DOHH2 (cell line): ENCODE measurements at regions not wholly inside any gene's neighbourhood (a gene's known extent, or its start where the extent isn't known, plus 50 kb on each side); places are given as distances from the start of the nearest gene placed in this dataset.

Source experiments
- H3F3A ChIP-seq: fragments of 200-600 bp; sonication (generic), shearing (Covaris generic); 2 replicates; pipeline ENCODE4 v1.6.0; 2016; ENCODE audit warnings: antibody characterized with exemption, mild to moderate bottlenecking; ENCODE audit not compliant: control insufficient read depth, insufficient read depth
- H3K27ac ChIP-seq: fragments of 200-600 bp; sonication (generic); 2 replicates; pipeline ENCODE4 v1.5.1; 2014; ENCODE audit warnings: low read depth, mild to moderate bottlenecking, low read length, moderate library complexity
- H3K27me3 ChIP-seq: fragments of 200-600 bp; sonication (generic); 2 replicates; pipeline ENCODE4 v1.6.1; 2014; ENCODE audit warnings: mild to moderate bottlenecking, low read length, mixed read lengths; ENCODE audit not compliant: control insufficient read depth
- H3K36me3 ChIP-seq: fragments of 200-600 bp; sonication (generic); 2 replicates; pipeline ENCODE4 v1.6.1; 2014; ENCODE audit warnings: mild to moderate bottlenecking, low read length, moderate library complexity, mixed read lengths; ENCODE audit not compliant: control insufficient read depth
- H3K4me1 ChIP-seq: fragments of 200-600 bp; sonication (generic); 2 replicates; pipeline ENCODE4 v1.6.1; 2014; ENCODE audit warnings: mild to moderate bottlenecking, low read length, mixed read lengths; ENCODE audit not compliant: control insufficient read depth
- H3K4me2 ChIP-seq: fragments of 200-600 bp; sonication (generic); 2 replicates; pipeline ENCODE4 v1.6.0; 2014; ENCODE audit warnings: mild to moderate bottlenecking, low read length, moderate library complexity
- H3K4me3 ChIP-seq: fragments of 200-600 bp; sonication (generic); 2 replicates; pipeline ENCODE4 v1.5.1; 2014; ENCODE audit warnings: mild to moderate bottlenecking, low read length, mixed read lengths
- H3K79me2 ChIP-seq: fragments of 200-600 bp; sonication (generic); 2 replicates; pipeline ENCODE4 v1.6.1; 2014; ENCODE audit warnings: mild to moderate bottlenecking, low read length, mixed read lengths; ENCODE audit not compliant: control insufficient read depth
- H3K9me2 ChIP-seq: fragments of 200-600 bp; sonication (generic); replicated peaks from 2 replicates; pipeline ENCODE4 v1.6.1; 2014; ENCODE audit warnings: mild to moderate bottlenecking, low read length, mixed read lengths; ENCODE audit not compliant: control insufficient read depth
- H3K9me3 ChIP-seq: fragments of 200-600 bp; sonication (generic); 2 replicates; pipeline ENCODE4 v1.6.1; 2014; ENCODE audit warnings: antibody characterized with exemption, low read length, mixed read lengths; ENCODE audit not compliant: control insufficient read depth, insufficient read depth
- H4K20me1 ChIP-seq: fragments of 200-600 bp; sonication (generic); 2 replicates; pipeline ENCODE4 v1.6.0; 2014; ENCODE audit warnings: low read depth, mild to moderate bottlenecking, antibody characterized with exemption, low read length, moderate library complexity; ENCODE audit not compliant: control insufficient read depth, insufficient read depth
- EZH2phosphoT487 ChIP-seq: fragments of 200-600 bp; sonication (generic); IDR thresholded peaks from 2 replicates; pipeline ENCODE4 v1.6.1; 2017; ENCODE audit warnings: borderline replicate concordance, mild to moderate bottlenecking, antibody characterized with exemption, low read length, moderate library complexity, mixed read lengths
- TF ChIP-seq, protein P1 (sequence below): fragments of 200-600 bp; sonication (generic); IDR thresholded peaks from one replicate; pipeline ENCODE4 v1.5.1; 2014; ENCODE audit warnings: antibody characterized with exemption, mild to moderate bottlenecking, low read depth, low read length; ENCODE audit not compliant: poor library complexity, severe bottlenecking

GRCh38 chr10:62562101-62562500 lies 187.9 kb downstream of the ZNF365 start:
- no peaks in the 10 kb centered on the region for H3K4me1 ChIP-seq
- no peaks in the 10 kb centered on the region for H3F3A ChIP-seq
- no peak overlapping the region for H3K27ac ChIP-seq
- no peak overlapping the region for H3K4me3 ChIP-seq
- H3K27me3 ChIP-seq: peaks cover 4% of the 10 kb centered on the region; the same call in 1 of the 2 replicates
- H3K79me2 ChIP-seq: no peaks in the 10 kb centered on the region
- no peak overlapping the region for H3K4me2 ChIP-seq
- H3K9me2 ChIP-seq: no peaks in the 10 kb centered on the region
- no peaks in the 10 kb centered on the region for H3K9me3 ChIP-seq
- no peaks in the 10 kb centered on the region for H3K36me3 ChIP-seq
- TF ChIP-seq, protein P1, sequence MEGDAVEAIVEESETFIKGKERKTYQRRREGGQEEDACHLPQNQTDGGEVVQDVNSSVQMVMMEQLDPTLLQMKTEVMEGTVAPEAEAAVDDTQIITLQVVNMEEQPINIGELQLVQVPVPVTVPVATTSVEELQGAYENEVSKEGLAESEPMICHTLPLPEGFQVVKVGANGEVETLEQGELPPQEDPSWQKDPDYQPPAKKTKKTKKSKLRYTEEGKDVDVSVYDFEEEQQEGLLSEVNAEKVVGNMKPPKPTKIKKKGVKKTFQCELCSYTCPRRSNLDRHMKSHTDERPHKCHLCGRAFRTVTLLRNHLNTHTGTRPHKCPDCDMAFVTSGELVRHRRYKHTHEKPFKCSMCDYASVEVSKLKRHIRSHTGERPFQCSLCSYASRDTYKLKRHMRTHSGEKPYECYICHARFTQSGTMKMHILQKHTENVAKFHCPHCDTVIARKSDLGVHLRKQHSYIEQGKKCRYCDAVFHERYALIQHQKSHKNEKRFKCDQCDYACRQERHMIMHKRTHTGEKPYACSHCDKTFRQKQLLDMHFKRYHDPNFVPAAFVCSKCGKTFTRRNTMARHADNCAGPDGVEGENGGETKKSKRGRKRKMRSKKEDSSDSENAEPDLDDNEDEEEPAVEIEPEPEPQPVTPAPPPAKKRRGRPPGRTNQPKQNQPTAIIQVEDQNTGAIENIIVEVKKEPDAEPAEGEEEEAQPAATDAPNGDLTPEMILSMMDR: no peak
- TF ChIP-seq EZH2phosphoT487: no peak
- no peaks in the 10 kb centered on the region for H4K20me1 ChIP-seq

DNA sequence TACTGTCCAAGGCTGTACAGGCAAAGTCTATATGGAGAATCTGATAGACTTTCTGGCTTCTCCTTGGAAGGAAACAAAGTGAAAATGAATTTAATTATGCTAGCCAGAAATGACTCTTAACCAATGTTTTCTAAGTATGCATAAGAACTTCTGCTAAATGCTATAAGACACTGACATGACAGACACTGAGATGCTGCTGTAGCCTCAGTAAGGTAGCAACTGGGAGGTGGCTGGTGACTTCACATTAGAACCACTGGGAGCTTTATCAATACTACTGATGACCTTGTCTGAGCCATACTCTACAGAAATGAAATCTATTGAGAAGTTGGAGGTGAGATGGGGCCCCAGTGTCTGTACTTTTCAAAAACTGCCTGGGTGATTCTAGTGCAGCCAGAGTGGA lies 188.6 kb downstream of the ZNF365 start:
- Histone ChIP-seq H3F3A (no peaks in the 10 kb centered on the region), H3K4me3 (no peak overlapping the region), H3K27me3 (peaks cover 4% of the 10 kb centered on the region; the same call in 1 of the 2 replicates), H4K20me1 (no peaks in the 10 kb centered on the region), H3K4me1 (no peaks in the 10 kb centered on the region), H3K79me2 (no peaks in the 10 kb centered on the region), H3K9me2 (no peaks in the 10 kb centered on the region), H3K27ac (no peak overlapping the region), H3K9me3 (no peaks in the 10 kb centered on the region), H3K4me2 (no peak overlapping the region), H3K36me3 (no peaks in the 10 kb centered on the region)
- TF ChIP-seq, protein P1: no peak
- TF ChIP-seq EZH2phosphoT487: no peak

- Histone ChIP-seq H3K9me3 (no peaks in the 10 kb centered on the region), H3K27ac (no peak overlapping the region), H3K4me3 (no peak overlapping the region), H3K9me2 (no peaks in the 10 kb centered on the region), H4K20me1 (no peaks in the 10 kb centered on the region), H3F3A (no peaks in the 10 kb centered on the region), H3K4me2 (no peak overlapping the region), H3K27me3 (peaks cover 21% of the 10 kb centered on the region; the same call in 1 of the 2 replicates), H3K79me2 (no peaks in the 10 kb centered on the region), H3K4me1 (no peaks in the 10 kb centered on the region), H3K36me3 (no peaks in the 10 kb centered on the region)
- TF ChIP-seq, protein P1: no peak
- no peak for TF ChIP-seq EZH2phosphoT487
These were observed 199.8 kb downstream of the ZNF365 start for GRCh38 chr10:62573929-62574328.

- no peaks in the 10 kb centered on the region for H3K4me1 ChIP-seq
- no peaks in the 10 kb centered on the region for H3F3A ChIP-seq
- H3K9me3 ChIP-seq: no peaks in the 10 kb centered on the region
- H3K27me3 ChIP-seq: peaks cover 16% of the 10 kb centered on the region; the same call in 1 of the 2 replicates
- no peak overlapping the region for H3K4me3 ChIP-seq
- H3K36me3 ChIP-seq: no peaks in the 10 kb centered on the region
- TF ChIP-seq EZH2phosphoT487: no peak
- TF ChIP-seq, protein P1: no peak
- H3K79me2 ChIP-seq: no peaks in the 10 kb centered on the region
- H3K9me2 ChIP-seq: no peaks in the 10 kb centered on the region
- no peaks in the 10 kb centered on the region for H4K20me1 ChIP-seq
- no peak overlapping the region for H3K4me2 ChIP-seq
- H3K27ac ChIP-seq: no peak overlapping the region
These were observed 202.9 kb downstream of the ZNF365 start for GRCh38 chr10:62577076-62577475.
